NCI-H69 (cell line): ENCODE measurements at regions not wholly inside any gene's neighbourhood (a gene's known extent, or its start where the extent isn't known, plus 50 kb on each side); places are given as distances from the start of the nearest gene placed in this dataset.
"Not testable (repeated sequence)": the region's sequence is repeated elsewhere in the genome, so short reads cannot be mapped to it uniquely, and the experiment has no call there.

Experiments
- DNase-seq: peaks from one replicate; lab custom pipeline; 2025; lab: John Stamatoyannopoulos, UW

- DNase-seq, result no peak
These were observed 53.8 kb upstream of the C2CD4B start for GRCh38 chr15:62218841-62219240.

GRCh38 chr15:62219799-62220198 is 54.7 kb upstream of the C2CD4B start:
- DNase-seq, result no peak

GRCh38 chr15:62223020-62223419 is 57.9 kb upstream of the C2CD4B start:
- DNase-seq, result no peak

GRCh38 chr15:62228604-62229003 is 63.5 kb upstream of the C2CD4B start:
- DNase-seq, result no peak

- DNase-seq, result no peak
These were observed 66.8 kb upstream of the C2CD4B start for GRCh38 chr15:62231856-62232255.

- DNase-seq, result no peak
These were observed 75.3 kb upstream of the C2CD4B start for GRCh38 chr15:62240121-62241096.

GRCh38 chr15:62241135-62241770 is 76.2 kb upstream of the C2CD4B start:
- peak; percentile 53 for DNase-seq

GRCh38 chr15:62242999-62243398 is 77.9 kb upstream of the C2CD4B start:
- DNase-seq, result peak; percentile 80

GRCh38 chr15:62244762-62245161 is 79.7 kb upstream of the C2CD4B start:
- peak; percentile 22 for DNase-seq

- peak; percentile 17 for DNase-seq
These were observed 83.3 kb upstream of the C2CD4B start for GRCh38 chr15:62248277-62248984.

GRCh38 chr15:62249501-62249900 is 84.4 kb upstream of the C2CD4B start:
- no peak for DNase-seq

GRCh38 chr15:62250186-62250585 is 85.1 kb upstream of the C2CD4B start:
- DNase-seq, result no peak

GRCh38 chr15:62250978-62251377 is 85.9 kb upstream of the C2CD4B start:
- no peak for DNase-seq

- DNase-seq, result peak; percentile 41
These were observed 88.2 kb upstream of the C2CD4B start for GRCh38 chr15:62253294-62253693.

GRCh38 chr15:62254137-62254934 is 89.3 kb upstream of the C2CD4B start:
- DNase-seq, result peak; percentile 83

GRCh38 chr15:62256430-62256829 is 91.3 kb upstream of the C2CD4B start:
- DNase-seq, result not testable (repeated sequence)

- DNase-seq, result peak; percentile 90
These were observed 93.0 kb upstream of the C2CD4B start for GRCh38 chr15:62257996-62258521.

GRCh38 chr15:62262305-62262941 is 97.3 kb upstream of the C2CD4B start:
- DNase-seq, result peak; percentile 11

- no peak for DNase-seq
These were observed 99.1 kb upstream of the C2CD4B start for GRCh38 chr15:62264196-62264595.

- peak; percentile 18 for DNase-seq
These were observed 104.4 kb upstream of the C2CD4B start for GRCh38 chr15:62269504-62269903.
